ENCODE measurements at regions not wholly inside any gene's neighbourhood (a gene's known extent, or its start where the extent isn't known, plus 50 kb on each side); places are given as distances from the start of the nearest gene placed in this dataset.

DNA sequence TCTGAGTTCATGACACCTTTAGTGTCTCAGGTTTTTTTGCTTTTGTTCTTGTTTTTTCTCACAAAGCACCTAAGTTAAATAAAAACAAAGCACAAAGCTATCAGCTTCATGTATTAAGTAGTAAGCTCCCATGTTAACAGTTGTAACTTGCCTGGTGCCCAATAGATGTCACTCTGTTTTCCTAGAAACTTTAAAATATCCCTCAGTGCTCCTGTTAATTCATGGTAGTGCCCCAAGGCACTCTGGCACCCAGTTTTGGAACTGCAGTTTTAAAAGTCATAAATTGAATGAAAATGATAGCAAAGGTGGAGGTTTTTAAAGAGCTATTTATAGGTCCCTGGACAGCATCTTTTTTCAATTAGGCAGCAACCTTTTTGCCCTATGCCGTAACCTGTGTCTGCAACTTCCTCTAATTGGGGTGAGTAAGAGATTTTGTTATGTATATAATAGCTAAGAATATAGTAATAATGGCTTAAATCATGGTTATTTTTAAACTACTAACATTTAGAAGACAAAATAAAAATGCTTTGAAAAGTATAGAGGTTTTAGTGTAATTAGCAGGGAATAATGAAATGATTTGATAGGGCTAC, 555.0 kb upstream of the TMEFF2 start:
- POLR2A ChIA-PET = no interaction called here
- H3K9me3 Mint-ChIP-seq = no peaks in the 10 kb centered on the region

GRCh38 chr2:192741889-192742288, 547.2 kb upstream of the TMEFF2 start:
- Histone ChIP-seq H3K4me1 (ENCODE audit: control insufficient read depth in 1 of 2, extremely low read depth in 1 of 2, insufficient read depth in 2 of 2, low read length in 2 of 2) (no peaks in the 10 kb centered on the region), H3K27ac (ENCODE audit: low read length) (no peak overlapping the region), H3K9me3 (no peaks in the 10 kb centered on the region), H3K27me3 (replicated peaks in 1 of 2; ENCODE audit: control insufficient read depth in 2 of 2, extremely low read depth in 1 of 2, insufficient read depth in 2 of 2, low read length in 1 of 2) (no peaks in the 10 kb centered on the region), H3K4me3 (ENCODE audit: control insufficient read depth in 1 of 2, extremely low read depth in 1 of 2, low read length in 1 of 2) (no peak overlapping the region), H3K36me3 (ENCODE audit: control insufficient read depth in 2 of 2, extremely low read depth in 1 of 2, insufficient read depth in 1 of 2, low read length in 1 of 2) (no peaks in the 10 kb centered on the region)
- Mint-ChIP-seq H3K36me3 (no peaks in the 10 kb centered on the region), H3K9me3 (peaks cover 0 to 5% (median 0%) of the 10 kb centered on the region in 3 donors), H3K4me1 (no peaks in the 10 kb centered on the region), H3K4me3 (no peak overlapping the region), H3K27me3 (no peaks in the 10 kb centered on the region), H3K27ac (no peak overlapping the region)
- ChIA-PET POLR2A (no interaction called here), CTCF (no interaction called here)
- ATAC-seq (replicated peaks in 1 of 4) = no peak
- no peak for DNase-seq

More for the DNA sequence above, 555.0 kb upstream of the TMEFF2 start:
- no CpG with 5 or more reads among the region's 1 CpG for WGBS (ENCODE audit: insufficient coverage)
- Mint-ChIP-seq H3K36me3 (no peaks in the 10 kb centered on the region), H3K27ac (no peak overlapping the region), H3K4me1 (no peaks in the 10 kb centered on the region), H3K27me3 (no peaks in the 10 kb centered on the region), H3K4me3 (no peak overlapping the region)
- H3K4me1 ChIP-seq (ENCODE audit: control insufficient read depth in 1 of 2, extremely low read depth in 1 of 2, insufficient read depth in 2 of 2, low read length in 2 of 2) = no peaks in the 10 kb centered on the region
- H3K27ac ChIP-seq (ENCODE audit: low read length) = no peak overlapping the region
- no peaks in the 10 kb centered on the region for H3K36me3 ChIP-seq (ENCODE audit: control insufficient read depth in 2 of 2, extremely low read depth in 1 of 2, insufficient read depth in 1 of 2, low read length in 1 of 2)
- CTCF ChIA-PET = no interaction called here
- no peak overlapping the region for H3K4me3 ChIP-seq (ENCODE audit: control insufficient read depth in 1 of 2, extremely low read depth in 1 of 2, low read length in 1 of 2)
- no peaks in the 10 kb centered on the region for H3K9me3 ChIP-seq
- DNase-seq (no peak), ATAC-seq (replicated peaks in 1 of 4) (no peak)
- no peaks in the 10 kb centered on the region for H3K27me3 ChIP-seq (replicated peaks in 1 of 2; ENCODE audit: control insufficient read depth in 2 of 2, extremely low read depth in 1 of 2, insufficient read depth in 2 of 2, low read length in 1 of 2)

DNA sequence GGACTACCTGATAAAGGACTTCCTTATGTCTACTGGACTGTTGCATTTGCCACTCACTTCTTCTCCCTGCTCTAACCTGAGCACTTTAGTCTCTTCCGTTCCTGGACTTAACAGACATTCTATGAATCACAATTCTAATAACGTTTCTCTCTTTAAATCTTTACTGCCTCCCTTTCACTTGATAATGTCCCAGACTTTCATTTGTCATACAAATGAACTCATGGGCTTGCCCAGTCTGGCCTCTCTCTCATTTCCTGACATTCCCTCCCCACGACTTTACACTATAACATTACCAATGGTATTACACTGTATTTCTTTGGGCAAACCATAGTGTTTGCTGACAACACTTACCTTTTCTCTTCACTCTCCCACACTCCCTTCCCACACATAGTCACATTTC, 540.7 kb upstream of the TMEFF2 start:
- POLR2A ChIA-PET = no interaction called here
- Histone ChIP-seq H3K27ac (ENCODE audit: low read length) (no peak overlapping the region), H3K36me3 (ENCODE audit: control insufficient read depth in 2 of 2, extremely low read depth in 1 of 2, insufficient read depth in 1 of 2, low read length in 1 of 2) (no peaks in the 10 kb centered on the region), H3K27me3 (replicated peaks in 1 of 2; ENCODE audit: control insufficient read depth in 2 of 2, extremely low read depth in 1 of 2, insufficient read depth in 2 of 2, low read length in 1 of 2) (no peaks in the 10 kb centered on the region), H3K4me3 (ENCODE audit: control insufficient read depth in 1 of 2, extremely low read depth in 1 of 2, low read length in 1 of 2) (no peak overlapping the region), H3K9me3 (no peaks in the 10 kb centered on the region), H3K4me1 (ENCODE audit: control insufficient read depth in 1 of 2, extremely low read depth in 1 of 2, insufficient read depth in 2 of 2, low read length in 2 of 2) (no peaks in the 10 kb centered on the region)
- no peaks in the 10 kb centered on the region for H3K27me3 Mint-ChIP-seq
- DNase-seq = no peak
- no peak for ATAC-seq (replicated peaks in 1 of 4)
- H3K27ac Mint-ChIP-seq = no peak overlapping the region
- CTCF ChIA-PET = no interaction called here
- H3K36me3 Mint-ChIP-seq = no peaks in the 10 kb centered on the region
- peaks cover 0 to 11% (median 5%) of the 10 kb centered on the region in 3 donors for H3K9me3 Mint-ChIP-seq
- H3K4me3 Mint-ChIP-seq = no peak overlapping the region
- 73% methylated on average over 2 of the region's 3 CpGs for WGBS (ENCODE audit: insufficient coverage)
- no peaks in the 10 kb centered on the region for H3K4me1 Mint-ChIP-seq

- POLR2A ChIA-PET = no interaction called here
- no peak for ATAC-seq (replicated peaks in 1 of 4)
- no peaks in the 10 kb centered on the region for H3K36me3 Mint-ChIP-seq
- H3K27ac ChIP-seq (ENCODE audit: low read length) = no peak overlapping the region
- WGBS (ENCODE audit: insufficient coverage) = 100% methylated on average over 1 of the region's 2 CpGs
- no peaks in the 10 kb centered on the region for H3K36me3 ChIP-seq (ENCODE audit: control insufficient read depth in 2 of 2, extremely low read depth in 1 of 2, insufficient read depth in 1 of 2, low read length in 1 of 2)
- H3K4me1 Mint-ChIP-seq = no peaks in the 10 kb centered on the region
- H3K4me3 ChIP-seq (ENCODE audit: control insufficient read depth in 1 of 2, extremely low read depth in 1 of 2, low read length in 1 of 2) = no peak overlapping the region
- H3K27ac Mint-ChIP-seq = no peak overlapping the region
- no peaks in the 10 kb centered on the region for H3K4me1 ChIP-seq (ENCODE audit: control insufficient read depth in 1 of 2, extremely low read depth in 1 of 2, insufficient read depth in 2 of 2, low read length in 2 of 2)
- no peak for DNase-seq
- H3K27me3 Mint-ChIP-seq = no peaks in the 10 kb centered on the region
- no peaks in the 10 kb centered on the region for H3K27me3 ChIP-seq (replicated peaks in 1 of 2; ENCODE audit: control insufficient read depth in 2 of 2, extremely low read depth in 1 of 2, insufficient read depth in 2 of 2, low read length in 1 of 2)
- no peaks in the 10 kb centered on the region for H3K9me3 ChIP-seq
- CTCF ChIA-PET = no interaction called here
- no peak overlapping the region for H3K4me3 Mint-ChIP-seq
- H3K9me3 Mint-ChIP-seq = peaks cover 0 to 3% (median 0%) of the 10 kb centered on the region in 3 donors
Measured at GRCh38 chr2:192729369-192729768, 534.6 kb upstream of the TMEFF2 start.

GRCh38 chr2:192725991-192726390, 531.3 kb upstream of the TMEFF2 start:
- 67% methylated on average over 1 of the region's 1 CpG for WGBS (ENCODE audit: insufficient coverage)
- Histone ChIP-seq H3K27me3 (replicated peaks in 1 of 2; ENCODE audit: control insufficient read depth in 2 of 2, extremely low read depth in 1 of 2, insufficient read depth in 2 of 2, low read length in 1 of 2) (no peaks in the 10 kb centered on the region), H3K4me3 (ENCODE audit: control insufficient read depth in 1 of 2, extremely low read depth in 1 of 2, low read length in 1 of 2) (no peak overlapping the region), H3K9me3 (no peaks in the 10 kb centered on the region), H3K36me3 (ENCODE audit: control insufficient read depth in 2 of 2, extremely low read depth in 1 of 2, insufficient read depth in 1 of 2, low read length in 1 of 2) (no peaks in the 10 kb centered on the region), H3K4me1 (ENCODE audit: control insufficient read depth in 1 of 2, extremely low read depth in 1 of 2, insufficient read depth in 2 of 2, low read length in 2 of 2) (no peaks in the 10 kb centered on the region), H3K27ac (ENCODE audit: low read length) (no peak overlapping the region)
- no peaks in the 10 kb centered on the region for H3K4me1 Mint-ChIP-seq
- no peaks in the 10 kb centered on the region for H3K27me3 Mint-ChIP-seq
- ChIA-PET POLR2A (no interaction called here), CTCF (no interaction called here)
- H3K9me3 Mint-ChIP-seq = peaks cover 0 to 8% (median 2%) of the 10 kb centered on the region in 3 donors
- ATAC-seq (replicated peaks in 1 of 4) = no peak
- DNase-seq = no peak
- no peaks in the 10 kb centered on the region for H3K36me3 Mint-ChIP-seq
- no peak overlapping the region for H3K4me3 Mint-ChIP-seq
- H3K27ac Mint-ChIP-seq = no peak overlapping the region

GRCh38 chr2:192719629-192720028, 524.9 kb upstream of the TMEFF2 start:
- Mint-ChIP-seq H3K27ac (no peak overlapping the region), H3K36me3 (no peaks in the 10 kb centered on the region), H3K4me3 (no peak overlapping the region), H3K9me3 (peaks cover 0 to 10% (median 2%) of the 10 kb centered on the region in 3 donors), H3K4me1 (no peaks in the 10 kb centered on the region), H3K27me3 (no peaks in the 10 kb centered on the region)
- Histone ChIP-seq H3K27me3 (replicated peaks in 1 of 2; ENCODE audit: control insufficient read depth in 2 of 2, extremely low read depth in 1 of 2, insufficient read depth in 2 of 2, low read length in 1 of 2) (no peaks in the 10 kb centered on the region), H3K36me3 (ENCODE audit: control insufficient read depth in 2 of 2, extremely low read depth in 1 of 2, insufficient read depth in 1 of 2, low read length in 1 of 2) (no peaks in the 10 kb centered on the region), H3K4me1 (ENCODE audit: control insufficient read depth in 1 of 2, extremely low read depth in 1 of 2, insufficient read depth in 2 of 2, low read length in 2 of 2) (no peaks in the 10 kb centered on the region), H3K27ac (ENCODE audit: low read length) (no peak overlapping the region), H3K9me3 (no peaks in the 10 kb centered on the region), H3K4me3 (ENCODE audit: control insufficient read depth in 1 of 2, extremely low read depth in 1 of 2, low read length in 1 of 2) (no peak overlapping the region)
- ATAC-seq (replicated peaks in 1 of 4) (no peak), DNase-seq (no peak)
- ChIA-PET POLR2A (no interaction called here), CTCF (no interaction called here)

DNA sequence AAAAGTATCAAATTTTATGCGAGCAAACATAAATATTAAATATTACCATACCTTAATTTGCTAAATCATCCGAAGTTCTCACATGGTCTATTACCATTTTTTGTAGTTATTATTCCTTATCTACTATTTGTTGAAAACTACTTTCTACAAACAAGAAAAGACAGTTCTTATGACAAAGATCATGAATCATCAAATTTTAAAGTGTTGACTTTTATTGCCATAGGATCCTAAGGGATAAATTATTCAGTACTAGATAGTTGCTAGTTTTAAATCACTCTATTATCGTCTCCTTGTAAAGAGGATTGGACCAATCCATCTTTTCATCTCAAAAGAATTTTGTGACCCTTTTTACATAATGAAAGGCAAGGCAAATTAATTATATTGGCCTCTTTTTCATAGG, 523.6 kb upstream of the TMEFF2 start:
- ChIA-PET POLR2A (no interaction called here), CTCF (no interaction called here)
- Mint-ChIP-seq H3K27me3 (no peaks in the 10 kb centered on the region), H3K4me3 (no peak overlapping the region), H3K9me3 (peaks cover 0 to 10% (median 2%) of the 10 kb centered on the region in 3 donors), H3K27ac (no peak overlapping the region), H3K4me1 (no peaks in the 10 kb centered on the region), H3K36me3 (no peaks in the 10 kb centered on the region)
- Histone ChIP-seq H3K4me1 (ENCODE audit: control insufficient read depth in 1 of 2, extremely low read depth in 1 of 2, insufficient read depth in 2 of 2, low read length in 2 of 2) (no peaks in the 10 kb centered on the region), H3K9me3 (no peaks in the 10 kb centered on the region), H3K36me3 (ENCODE audit: control insufficient read depth in 2 of 2, extremely low read depth in 1 of 2, insufficient read depth in 1 of 2, low read length in 1 of 2) (no peaks in the 10 kb centered on the region), H3K27me3 (replicated peaks in 1 of 2; ENCODE audit: control insufficient read depth in 2 of 2, extremely low read depth in 1 of 2, insufficient read depth in 2 of 2, low read length in 1 of 2) (no peaks in the 10 kb centered on the region), H3K4me3 (ENCODE audit: control insufficient read depth in 1 of 2, extremely low read depth in 1 of 2, low read length in 1 of 2) (no peak overlapping the region), H3K27ac (ENCODE audit: low read length) (no peak overlapping the region)
- ATAC-seq (replicated peaks in 1 of 4) (no peak), DNase-seq (no peak)
- no CpG with 5 or more reads among the region's 3 CpGs for WGBS (ENCODE audit: insufficient coverage)

Data from T-cell (primary cell).